ENCODE measurements at regions not wholly inside any gene's neighbourhood (a gene's known extent, or its start where the extent isn't known, plus 50 kb on each side); places are given as distances from the start of the nearest gene placed in this dataset.

DNA sequence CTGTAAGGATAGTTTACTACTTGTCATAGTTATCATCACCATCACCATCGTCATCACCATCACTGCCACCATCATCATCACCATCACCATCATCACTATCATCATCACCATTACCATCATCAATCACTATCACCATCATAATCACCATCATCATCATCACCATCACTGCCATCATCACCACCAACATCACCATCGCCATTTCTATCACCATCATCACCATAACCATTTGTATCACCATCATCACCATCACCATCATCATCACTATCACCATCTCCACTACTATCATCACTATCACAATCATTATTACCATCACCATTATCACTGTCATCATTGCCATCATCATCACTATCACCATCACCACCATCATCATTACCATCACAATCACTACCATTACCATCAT lies 655.5 kb upstream of the DEFB115 start:
- TF ChIP-seq, protein P1, sequence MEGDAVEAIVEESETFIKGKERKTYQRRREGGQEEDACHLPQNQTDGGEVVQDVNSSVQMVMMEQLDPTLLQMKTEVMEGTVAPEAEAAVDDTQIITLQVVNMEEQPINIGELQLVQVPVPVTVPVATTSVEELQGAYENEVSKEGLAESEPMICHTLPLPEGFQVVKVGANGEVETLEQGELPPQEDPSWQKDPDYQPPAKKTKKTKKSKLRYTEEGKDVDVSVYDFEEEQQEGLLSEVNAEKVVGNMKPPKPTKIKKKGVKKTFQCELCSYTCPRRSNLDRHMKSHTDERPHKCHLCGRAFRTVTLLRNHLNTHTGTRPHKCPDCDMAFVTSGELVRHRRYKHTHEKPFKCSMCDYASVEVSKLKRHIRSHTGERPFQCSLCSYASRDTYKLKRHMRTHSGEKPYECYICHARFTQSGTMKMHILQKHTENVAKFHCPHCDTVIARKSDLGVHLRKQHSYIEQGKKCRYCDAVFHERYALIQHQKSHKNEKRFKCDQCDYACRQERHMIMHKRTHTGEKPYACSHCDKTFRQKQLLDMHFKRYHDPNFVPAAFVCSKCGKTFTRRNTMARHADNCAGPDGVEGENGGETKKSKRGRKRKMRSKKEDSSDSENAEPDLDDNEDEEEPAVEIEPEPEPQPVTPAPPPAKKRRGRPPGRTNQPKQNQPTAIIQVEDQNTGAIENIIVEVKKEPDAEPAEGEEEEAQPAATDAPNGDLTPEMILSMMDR (IDR thresholded peaks at IDR 0.05) = no peak
- no peak for TF ChIP-seq POLR2A (IDR thresholded peaks at IDR 0.05)
